ENCODE measurements at regions not wholly inside any gene's neighbourhood (a gene's known extent, or its start where the extent isn't known, plus 50 kb on each side); places are given as distances from the start of the nearest gene placed in this dataset.
A peak's percentile ranks its signal among the peaks of the same experiment; 100 is the strongest.

DNA sequence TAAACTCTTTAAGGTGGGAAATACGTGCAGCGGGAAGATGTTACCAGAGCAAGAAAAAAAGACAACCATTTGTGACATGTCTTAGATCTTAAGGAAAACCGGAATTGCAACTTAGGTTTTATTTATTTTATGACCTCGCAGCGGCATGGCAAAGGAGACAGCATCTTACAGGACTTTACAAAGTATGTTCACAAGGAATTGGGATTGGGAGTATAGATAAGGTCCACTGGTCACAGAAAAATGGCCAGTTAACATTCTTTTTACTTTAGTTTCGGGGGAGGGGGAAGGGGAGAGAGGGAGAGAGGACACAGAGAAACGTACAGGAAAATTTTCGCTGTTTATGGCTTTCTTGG lies 104.5 kb upstream of the DIAPH3 start:
- no peak overlapping the region for H2AFZ ChIP-seq (ENCODE audit: low read length)
- TF ChIP-seq RXRB (CRISPR knock-in tag; IDR thresholded peaks at IDR 0.05; ENCODE audit: borderline replicate concordance): no peak
- TF ChIP-seq KAT8 (CRISPR knock-in tag; IDR thresholded peaks at IDR 0.05): no peak
- TF ChIP-seq, protein P1, sequence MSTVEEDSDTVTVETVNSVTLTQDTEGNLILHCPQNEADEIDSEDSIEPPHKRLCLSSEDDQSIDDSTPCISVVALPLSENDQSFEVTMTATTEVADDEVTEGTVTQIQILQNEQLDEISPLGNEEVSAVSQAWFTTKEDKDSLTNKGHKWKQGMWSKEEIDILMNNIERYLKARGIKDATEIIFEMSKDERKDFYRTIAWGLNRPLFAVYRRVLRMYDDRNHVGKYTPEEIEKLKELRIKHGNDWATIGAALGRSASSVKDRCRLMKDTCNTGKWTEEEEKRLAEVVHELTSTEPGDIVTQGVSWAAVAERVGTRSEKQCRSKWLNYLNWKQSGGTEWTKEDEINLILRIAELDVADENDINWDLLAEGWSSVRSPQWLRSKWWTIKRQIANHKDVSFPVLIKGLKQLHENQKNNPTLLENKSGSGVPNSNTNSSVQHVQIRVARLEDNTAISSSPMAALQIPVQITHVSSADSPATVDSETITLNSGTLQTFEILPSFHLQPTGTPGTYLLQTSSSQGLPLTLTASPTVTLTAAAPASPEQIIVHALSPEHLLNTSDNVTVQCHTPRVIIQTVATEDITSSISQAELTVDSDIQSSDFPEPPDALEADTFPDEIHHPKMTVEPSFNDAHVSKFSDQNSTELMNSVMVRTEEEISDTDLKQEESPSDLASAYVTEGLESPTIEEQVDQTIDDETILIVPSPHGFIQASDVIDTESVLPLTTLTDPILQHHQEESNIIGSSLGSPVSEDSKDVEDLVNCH (CRISPR knock-in tag; IDR thresholded peaks at IDR 0.05): no peak
- TF ChIP-seq NR2F1 (CRISPR knock-in tag; IDR thresholded peaks at IDR 0.05): no peak
- no peak for TF ChIP-seq ZNF329 (CRISPR knock-in tag; IDR thresholded peaks at IDR 0.05; ENCODE audit: low read depth)
- no peak for TF ChIP-seq MAZ (IDR thresholded peaks at IDR 0.05; ENCODE audit: borderline replicate concordance, low read depth, low read length)
- TF ChIP-seq MAZ (CRISPR knock-in tag; IDR thresholded peaks at IDR 0.05; ENCODE audit: low read depth): no peak
- TF ChIP-seq ZNF644 (CRISPR knock-in tag; IDR thresholded peaks at IDR 0.05; ENCODE audit: low read depth): no peak
- no peak for TF ChIP-seq RFX5 (IDR thresholded peaks at IDR 0.05; ENCODE audit: low read depth, low read length)
- TF ChIP-seq ZBTB38 (CRISPR knock-in tag; IDR thresholded peaks at IDR 0.05): no peak
- TF ChIP-seq, protein P2, sequence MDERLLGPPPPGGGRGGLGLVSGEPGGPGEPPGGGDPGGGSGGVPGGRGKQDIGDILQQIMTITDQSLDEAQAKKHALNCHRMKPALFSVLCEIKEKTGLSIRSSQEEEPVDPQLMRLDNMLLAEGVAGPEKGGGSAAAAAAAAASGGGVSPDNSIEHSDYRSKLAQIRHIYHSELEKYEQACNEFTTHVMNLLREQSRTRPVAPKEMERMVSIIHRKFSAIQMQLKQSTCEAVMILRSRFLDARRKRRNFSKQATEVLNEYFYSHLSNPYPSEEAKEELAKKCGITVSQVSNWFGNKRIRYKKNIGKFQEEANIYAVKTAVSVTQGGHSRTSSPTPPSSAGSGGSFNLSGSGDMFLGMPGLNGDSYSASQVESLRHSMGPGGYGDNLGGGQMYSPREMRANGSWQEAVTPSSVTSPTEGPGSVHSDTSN (CRISPR knock-in tag; IDR thresholded peaks at IDR 0.05): no peak
- TF ChIP-seq HMG20A (CRISPR knock-in tag; IDR thresholded peaks at IDR 0.05; ENCODE audit: borderline replicate concordance): no peak
- no peak for TF ChIP-seq STAT6 (CRISPR knock-in tag; IDR thresholded peaks at IDR 0.05; ENCODE audit: borderline replicate concordance)
- no peak for TF ChIP-seq ZNF609 (CRISPR knock-in tag; IDR thresholded peaks at IDR 0.05; ENCODE audit: borderline replicate concordance)
- no peak for DNase-seq (ENCODE audit: low spot score)
- ATAC-seq: no peak
- H3K27ac ChIP-seq (ENCODE audit: extremely low read length, insufficient read depth, low read length): no peak overlapping the region
- no peaks in the 10 kb centered on the region for H3K36me3 ChIP-seq (replicated peaks in 1 of 2; ENCODE audit: control insufficient read depth in 1 of 2, insufficient read depth in 2 of 2, low read length in 2 of 2)
- POLR2A ChIA-PET: no interaction called here
- H3K4me3 ChIP-seq (replicated peaks in 1 of 3; ENCODE audit: insufficient read depth in 1 of 3, low read depth in 2 of 3, low read length in 3 of 3): peak overlapping the region; percentile 59 to 73 (median 65)
- H3K9me3 ChIP-seq (ENCODE audit: low read length): no peaks in the 10 kb centered on the region
- BruUV-seq (replicated peaks): no TSS peak
- CTCF ChIA-PET (ENCODE audit: low intra/inter-chr PET ratio, low total read pairs): no interaction called here
- H3K4me2 ChIP-seq (ENCODE audit: low read depth, low read length): peak overlapping the region; percentile 70
- in situ Hi-C loops (cut with HindIII; ENCODE audit: extremely low pct_ligation_motif_present, low pct_unique_long_range_greater_than_20kb): no loop called here
- no peaks in the 10 kb centered on the region for H4K20me1 ChIP-seq (ENCODE audit: insufficient read depth, low read length)
- intact Hi-C loops (cut with micrococcal nuclease; ENCODE audit: unreplicated experiment): no loop called here
- no peak for FAIRE-seq
- H3K79me2 ChIP-seq (ENCODE audit: insufficient read depth, low read length): no peaks in the 10 kb centered on the region
- H3K27me3 ChIP-seq (ENCODE audit: control insufficient read depth in 1 of 2, insufficient read depth in 2 of 2, low read length in 2 of 2): peaks cover 0 to 7% of the 10 kb centered on the region in 2 experiments; a peak in 3 of 5 replicates
- no peak overlapping the region for H3K9ac ChIP-seq (ENCODE audit: insufficient read depth, low read depth, low read length)
- H3K4me1 ChIP-seq (ENCODE audit: insufficient read depth, low read length): peaks cover 15% of the 10 kb centered on the region; the same call in 1 of the 2 replicates
- 8% methylated on average over 8 of the region's 8 CpGs for WGBS (ENCODE audit: low lambda C conversion rate)
